ENCODE measurements at regions not wholly inside any gene's neighbourhood (a gene's known extent, or its start where the extent isn't known, plus 50 kb on each side); places are given as distances from the start of the nearest gene placed in this dataset.

GRCh38 chr7:153590136-153590535 lies 462.1 kb upstream of the DPP6 start:
- TF ChIP-seq CTCF (conservative IDR thresholded peaks at IDR 0.05 in 1 of 2, IDR thresholded peaks at IDR 0.05 in 1 of 2; ENCODE audit: extremely low read depth in 1 of 2, insufficient read depth in 1 of 2, low read depth in 1 of 2, low read length in 2 of 2) (no peak), EZH2 (IDR thresholded peaks at IDR 0.05; ENCODE audit: borderline replicate concordance, low read length) (no peak)
